K562 (cell line): ENCODE measurements at regions not wholly inside any gene's neighbourhood (a gene's known extent, or its start where the extent isn't known, plus 50 kb on each side); places are given as distances from the start of the nearest gene placed in this dataset.

ENCODE experiments used
- ATAC-seq: fragments of 200-7000 bp; cut with Tn5 transposase; 3 replicates; pipeline ENCODE4 v1.9.1; 2020; ENCODE audit warnings: moderate library complexity
- BruUV-seq: library from RNA; stranded (reverse); fragments of 400-500 nt; replicated peaks from 2 replicates; lab custom pipeline; 2021; lab: Mats Ljungman, UMichigan
- CTCF ChIA-PET: fragments of 300-600 bp; formaldehyde crosslinking; extraction: SDS; loops from one replicate; lab custom pipeline; 2021; ENCODE audit warnings: low intra/inter-chr PET ratio; lab: Yijun Ruan, JAX
- POLR2A ChIA-PET: fragments of 300-600, 350-650 bp; sonication (Branson Sonifier 250); formaldehyde crosslinking; extraction: SDS; loops from one replicate; lab custom pipeline; 2021; ENCODE audit warnings: antibody characterized with exemption, inconsistent platforms; lab: Yijun Ruan, JAX
- DNase-seq, 4 experiments: peaks; one replicate each; pipeline versions ENCODE4 v3.0.0 to v3.0.0-alpha.2; 2011 to 2018; ENCODE audit warnings: low spot score in 3 of 4, mixed read lengths in 3 of 4; ENCODE audit errors: extremely low read depth in 1 of 4
- FAIRE-seq: peaks from 2 replicates; lab custom pipeline; 2011; peaks lifted over from hg19 to GRCh38; lab: Jason Lieb, UNC
- H2AFZ ChIP-seq: 2 replicates; pipeline ENCODE4 v1.6.0; 2011; ENCODE audit warnings: low read depth, low read length, control low read depth, inconsistent platforms
- H3K27ac ChIP-seq: fragments of 200-600 bp; 3 replicates; pipeline ENCODE4 v1.8.0; 2011; ENCODE audit warnings: low read depth, mild to moderate bottlenecking, control low read depth, inconsistent platforms, low read length, moderate library complexity, mixed read lengths; ENCODE audit errors: extremely low read depth
- H3K27me3 ChIP-seq, 2 experiments: fragments of 300-600 bp in 1 of 2; 2 replicates in 1 of 2; 3 replicates in 1 of 2; pipeline versions ENCODE4 v1.6.0 to v1.8.0; 2011; ENCODE audit warnings: inconsistent platforms in 2 of 2, low read length in 2 of 2, mild to moderate bottlenecking in 1 of 2, mixed read lengths in 1 of 2, moderate library complexity in 1 of 2; ENCODE audit not compliant: control insufficient read depth in 2 of 2, insufficient read depth in 2 of 2
- H3K36me3 ChIP-seq: fragments of 300-600 bp; 3 replicates; pipeline ENCODE4 v1.8.0; 2011; ENCODE audit warnings: mild to moderate bottlenecking, low read length, inconsistent platforms; ENCODE audit not compliant: control insufficient read depth, insufficient read depth
- H3K4me1 ChIP-seq, 2 experiments: fragments of 200-600 bp in 1 of 2; replicated peaks in 1 of 2; 2 replicates in 1 of 2; 3 replicates in 1 of 2; pipeline versions ENCODE4 v1.5.1 to v1.8.0; 2011; ENCODE audit warnings: inconsistent platforms in 2 of 2, low read length in 2 of 2, mild to moderate bottlenecking in 1 of 2, mixed read lengths in 1 of 2, moderate library complexity in 1 of 2; ENCODE audit not compliant: control insufficient read depth in 2 of 2, insufficient read depth in 2 of 2
- H3K4me2 ChIP-seq: 2 replicates; pipeline ENCODE4 v1.6.1; 2011; ENCODE audit warnings: low read length, control low read depth, inconsistent platforms, mixed read lengths; ENCODE audit not compliant: insufficient read depth
- H3K4me3 ChIP-seq: fragments of 200-600 bp; sonication (generic), shearing (Covaris generic); 2 replicates; pipeline ENCODE4 v1.5.1; 2016; ENCODE audit warnings: control low read depth, inconsistent platforms
- H3K79me2 ChIP-seq: fragments of 200-600 bp; 3 replicates; pipeline ENCODE4 v1.8.0; 2011; ENCODE audit warnings: low read length, inconsistent platforms; ENCODE audit not compliant: control insufficient read depth, insufficient read depth
- H3K9ac ChIP-seq, 2 experiments: 2 replicates each; pipeline versions ENCODE4 v1.6.0 to v1.6.1; 2011; ENCODE audit warnings: low read depth in 2 of 2, low read length in 2 of 2, control low read depth in 1 of 2, inconsistent platforms in 1 of 2, mild to moderate bottlenecking in 1 of 2, mixed read lengths in 1 of 2; ENCODE audit not compliant: insufficient read depth in 1 of 2
- H3K9me1 ChIP-seq: one replicate; pipeline ENCODE4 v1.6.0; 2011; ENCODE audit warnings: inconsistent platforms, mild to moderate bottlenecking, low read length, moderate library complexity; ENCODE audit not compliant: control insufficient read depth, insufficient read depth
- H3K9me3 ChIP-seq: replicated peaks from 2 replicates; pipeline ENCODE4 v1.5.1; 2011; ENCODE audit warnings: low read depth, low read length, inconsistent platforms; ENCODE audit not compliant: control insufficient read depth, insufficient read depth
- H4K20me1 ChIP-seq: replicated peaks from 2 replicates; pipeline ENCODE4 v1.6.1; 2011; ENCODE audit warnings: low read length, inconsistent platforms, mixed read lengths; ENCODE audit not compliant: control insufficient read depth, insufficient read depth
- FOSL1 ChIP-seq: fragments of 200-800 bp; sonication (Bioruptor generic); conservative IDR thresholded peaks from 2 replicates; pipeline ENCODE4 v1.6.1; 2016; ENCODE audit warnings: missing genetic modification characterization, missing compliant biosample characterization
- FOXJ2 ChIP-seq: fragments of 200-800 bp; sonication (Bioruptor generic); IDR thresholded peaks from 2 replicates; pipeline ENCODE4 v1.6.1; 2016; ENCODE audit warnings: missing genetic modification characterization, missing compliant biosample characterization
- GATA2 ChIP-seq: sonication (generic); formaldehyde crosslinking; IDR thresholded peaks from 2 replicates; pipeline ENCODE4 v1.4.0; 2020; ENCODE audit warnings: mild to moderate bottlenecking, missing genetic modification reagents
- LCOR ChIP-seq: sonication (generic); formaldehyde crosslinking; IDR thresholded peaks from 2 replicates; pipeline ENCODE4 v1.8.0; 2022; ENCODE audit warnings: mild to moderate bottlenecking, missing genetic modification reagents
- NELFE ChIP-seq: IDR thresholded peaks from 2 replicates; pipeline ENCODE4 v1.6.1; 2011; ENCODE audit warnings: mild to moderate bottlenecking; ENCODE audit not compliant: insufficient read depth, insufficient read length
- RBM25 ChIP-seq: fragments of 200-400 bp; formaldehyde crosslinking; IDR thresholded peaks from 2 replicates; pipeline ENCODE4 v1.6.1; 2018; ENCODE audit warnings: low read length, low read depth, moderate library complexity; ENCODE audit not compliant: severe bottlenecking
- RUNX1 ChIP-seq: sonication (generic); IDR thresholded peaks from 2 replicates; pipeline ENCODE4 v1.6.1; 2016; ENCODE audit warnings: antibody characterized with exemption, low read depth
- TBL1XR1 ChIP-seq, 2 experiments: IDR thresholded peaks; 2 replicates each; pipeline ENCODE4 v1.6.1; 2012; ENCODE audit warnings: improper control_type of control experiment in 2 of 2, low read length in 2 of 2, mild to moderate bottlenecking in 1 of 2
- TEAD4 ChIP-seq, 2 experiments: sonication (generic) in 1 of 2; formaldehyde crosslinking in 1 of 2; IDR thresholded peaks; 2 replicates each; pipeline versions ENCODE4 v1.6.1 to v1.8.0; 2012 to 2022; ENCODE audit warnings: borderline replicate concordance in 1 of 2, inconsistent platforms in 1 of 2, low read length in 1 of 2, mild to moderate bottlenecking in 1 of 2, missing genetic modification reagents in 1 of 2
- ZZZ3 ChIP-seq: fragments of 450-650 bp; IDR thresholded peaks from 2 replicates; pipeline ENCODE4 v1.6.1; 2016; ENCODE audit warnings: antibody characterized with exemption, mild to moderate bottlenecking, moderate library complexity
- WGBS: fragments of 100-300 bp; shearing (Covaris generic); methylation state at CpG from one replicate; pipeline ENCODE4 v1.1.6; 2016; ENCODE audit warnings: low coverage, mixed read lengths; ENCODE audit not compliant: insufficient coverage; ENCODE audit errors: missing lambda C conversion rate; 5-methylcytosine and 5-hydroxymethylcytosine counted together
- in situ Hi-C: fragments of 300-500 bp; cut with MboI; formaldehyde crosslinking; loops from 4 replicates; pipeline ENCODE4 v1.15.0; 2018; ENCODE audit warnings: inconsistent platforms, mixed read lengths
- intact Hi-C: fragments of 100-400 bp; cut with micrococcal nuclease; formaldehyde crosslinking; loops from 2 replicates; pipeline ENCODE4 v1.14.2; 2022
- TF ChIP-seq, protein P1 (sequence below): fragments of 250-450 bp; sonication (Bioruptor Pico); IDR thresholded peaks from 2 replicates; pipeline ENCODE4 v1.4.0; 2020

DNA sequence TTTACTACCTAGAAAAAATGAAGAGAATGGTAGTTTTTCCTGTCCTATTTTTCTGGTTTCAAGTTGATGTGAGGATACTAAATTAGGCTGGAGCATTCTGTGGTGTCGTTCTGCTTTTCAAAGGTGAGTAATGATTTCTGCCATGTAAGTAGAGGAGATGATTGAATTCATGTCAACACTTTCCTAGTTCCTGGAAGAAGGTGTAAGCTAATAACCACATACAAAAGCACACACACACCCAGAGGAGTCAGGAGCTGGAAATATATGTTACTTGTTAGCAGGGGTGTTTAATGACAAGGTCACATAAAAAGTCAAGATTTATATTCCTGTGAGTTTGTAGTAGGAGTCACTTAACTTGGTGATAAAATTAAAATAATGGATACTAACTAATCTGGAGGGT lies 172.1 kb downstream of the TMX3 start:
- ChIA-PET POLR2A (no interaction called here), CTCF (no interaction called here)
- intact Hi-C loops, result no loop called here
- no peak for FAIRE-seq
- no peak overlapping the region for H3K27ac ChIP-seq
- no peak for ATAC-seq
- H3K9me3 ChIP-seq, result no peaks in the 10 kb centered on the region
- no peaks in the 10 kb centered on the region for H3K4me1 ChIP-seq
- no peak overlapping the region for H3K9ac ChIP-seq
- H4K20me1 ChIP-seq, result no peaks in the 10 kb centered on the region
- no peaks in the 10 kb centered on the region for H3K27me3 ChIP-seq
- 0% methylated on average over 1 of the region's 1 CpG for WGBS
- H3K79me2 ChIP-seq, result no peaks in the 10 kb centered on the region
- no peaks in the 10 kb centered on the region for H3K36me3 ChIP-seq
- no peak overlapping the region for H3K4me3 ChIP-seq
- TF ChIP-seq NELFE (no peak), LCOR (CRISPR knock-in tag) (no peak), RBM25 (no peak), TEAD4 (IDR thresholded peaks at IDR 0.05; ENCODE audit: low read length) (no peak), TEAD4 (CRISPR knock-in tag; IDR thresholded peaks at IDR 0.05; ENCODE audit: borderline replicate concordance) (no peak), FOXJ2 (no peak), GATA2 (CRISPR knock-in tag) (no peak), FOSL1 (tag) (no peak), RUNX1 (no peak), ZZZ3 (no peak), TBL1XR1 (IDR thresholded peaks at IDR 0.05; ENCODE audit: low read length in 2 of 2) (no peak)
- TF ChIP-seq, protein P1, sequence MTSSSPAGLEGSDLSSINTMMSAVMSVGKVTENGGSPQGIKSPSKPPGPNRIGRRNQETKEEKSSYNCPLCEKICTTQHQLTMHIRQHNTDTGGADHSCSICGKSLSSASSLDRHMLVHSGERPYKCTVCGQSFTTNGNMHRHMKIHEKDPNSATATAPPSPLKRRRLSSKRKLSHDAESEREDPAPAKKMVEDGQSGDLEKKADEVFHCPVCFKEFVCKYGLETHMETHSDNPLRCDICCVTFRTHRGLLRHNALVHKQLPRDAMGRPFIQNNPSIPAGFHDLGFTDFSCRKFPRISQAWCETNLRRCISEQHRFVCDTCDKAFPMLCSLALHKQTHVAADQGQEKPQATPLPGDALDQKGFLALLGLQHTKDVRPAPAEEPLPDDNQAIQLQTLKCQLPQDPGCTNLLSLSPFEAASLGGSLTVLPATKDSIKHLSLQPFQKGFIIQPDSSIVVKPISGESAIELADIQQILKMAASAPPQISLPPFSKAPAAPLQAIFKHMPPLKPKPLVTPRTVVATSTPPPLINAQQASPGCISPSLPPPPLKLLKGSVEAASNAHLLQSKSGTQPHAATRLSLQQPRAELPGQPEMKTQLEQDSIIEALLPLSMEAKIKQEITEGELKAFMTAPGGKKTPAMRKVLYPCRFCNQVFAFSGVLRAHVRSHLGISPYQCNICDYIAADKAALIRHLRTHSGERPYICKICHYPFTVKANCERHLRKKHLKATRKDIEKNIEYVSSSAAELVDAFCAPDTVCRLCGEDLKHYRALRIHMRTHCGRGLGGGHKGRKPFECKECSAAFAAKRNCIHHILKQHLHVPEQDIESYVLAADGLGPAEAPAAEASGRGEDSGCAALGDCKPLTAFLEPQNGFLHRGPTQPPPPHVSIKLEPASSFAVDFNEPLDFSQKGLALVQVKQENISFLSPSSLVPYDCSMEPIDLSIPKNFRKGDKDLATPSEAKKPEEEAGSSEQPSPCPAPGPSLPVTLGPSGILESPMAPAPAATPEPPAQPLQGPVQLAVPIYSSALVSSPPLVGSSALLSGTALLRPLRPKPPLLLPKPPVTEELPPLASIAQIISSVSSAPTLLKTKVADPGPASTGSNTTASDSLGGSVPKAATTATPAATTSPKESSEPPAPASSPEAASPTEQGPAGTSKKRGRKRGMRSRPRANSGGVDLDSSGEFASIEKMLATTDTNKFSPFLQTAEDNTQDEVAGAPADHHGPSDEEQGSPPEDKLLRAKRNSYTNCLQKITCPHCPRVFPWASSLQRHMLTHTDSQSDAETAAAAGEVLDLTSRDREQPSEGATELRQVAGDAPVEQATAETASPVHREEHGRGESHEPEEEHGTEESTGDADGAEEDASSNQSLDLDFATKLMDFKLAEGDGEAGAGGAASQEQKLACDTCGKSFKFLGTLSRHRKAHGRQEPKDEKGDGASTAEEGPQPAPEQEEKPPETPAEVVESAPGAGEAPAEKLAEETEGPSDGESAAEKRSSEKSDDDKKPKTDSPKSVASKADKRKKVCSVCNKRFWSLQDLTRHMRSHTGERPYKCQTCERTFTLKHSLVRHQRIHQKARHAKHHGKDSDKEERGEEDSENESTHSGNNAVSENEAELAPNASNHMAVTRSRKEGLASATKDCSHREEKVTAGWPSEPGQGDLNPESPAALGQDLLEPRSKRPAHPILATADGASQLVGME, result no peak
- TF ChIP-seq, all 486 proteins: peak for 0
- Histone ChIP-seq H3K9me1 (no peaks in the 10 kb centered on the region), H2AFZ (no peak overlapping the region), H3K4me2 (no peak overlapping the region)
- BruUV-seq, result no TSS peak
- in situ Hi-C loops, result no loop called here
- DNase-seq, result no peak
